ENCODE measurements at regions not wholly inside any gene's neighbourhood (a gene's known extent, or its start where the extent isn't known, plus 50 kb on each side); places are given as distances from the start of the nearest gene placed in this dataset.

DNA sequence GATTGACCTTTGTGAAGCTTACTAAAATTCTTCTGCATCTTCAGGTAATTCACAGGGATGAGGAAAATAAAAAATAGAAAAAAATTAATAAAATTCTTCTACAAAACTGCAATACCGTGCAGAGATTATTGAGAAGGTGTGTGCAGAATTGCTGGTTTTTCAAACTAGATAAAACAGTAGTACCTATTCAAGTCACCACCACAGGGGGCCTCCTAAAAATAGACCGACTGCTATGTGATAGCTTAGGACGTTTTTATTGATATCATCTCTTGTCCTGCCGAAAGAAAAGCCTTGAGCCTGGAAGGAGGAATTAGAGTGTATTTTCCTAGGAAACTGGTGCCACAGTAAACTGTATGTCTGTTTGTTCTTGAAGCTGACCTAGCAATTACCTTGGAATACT lies 325.9 kb downstream of the ZFHX3 start:
- no peaks in the 10 kb centered on the region for H3K36me3 ChIP-seq
- DNase-seq (no peak), ATAC-seq (no peak)
- no peaks in the 10 kb centered on the region for H3K9me3 ChIP-seq
- no peaks in the 10 kb centered on the region for H3K27me3 ChIP-seq
- no peak overlapping the region for H3K27ac ChIP-seq
- H3K4me3 ChIP-seq = no peak overlapping the region
- intact Hi-C loops (cut with DNase I) = no loop called here
- no peak for TF ChIP-seq CTCF (IDR thresholded peaks at IDR 0.05)
- H3K4me1 ChIP-seq = no peaks in the 10 kb centered on the region

- Histone ChIP-seq H3K27ac (no peak overlapping the region), H3K4me3 (no peak overlapping the region), H3K4me1 (no peaks in the 10 kb centered on the region), H3K36me3 (no peaks in the 10 kb centered on the region), H3K9me3 (peaks cover 11% of the 10 kb centered on the region), H3K27me3 (no peaks in the 10 kb centered on the region)
- no peak for DNase-seq
- no peak for ATAC-seq
- intact Hi-C loops (cut with DNase I) = no loop called here
- TF ChIP-seq CTCF (IDR thresholded peaks at IDR 0.05) = no peak
These were observed 332.7 kb downstream of the ZFHX3 start for GRCh38 chr16:72715267-72715666.

DNA sequence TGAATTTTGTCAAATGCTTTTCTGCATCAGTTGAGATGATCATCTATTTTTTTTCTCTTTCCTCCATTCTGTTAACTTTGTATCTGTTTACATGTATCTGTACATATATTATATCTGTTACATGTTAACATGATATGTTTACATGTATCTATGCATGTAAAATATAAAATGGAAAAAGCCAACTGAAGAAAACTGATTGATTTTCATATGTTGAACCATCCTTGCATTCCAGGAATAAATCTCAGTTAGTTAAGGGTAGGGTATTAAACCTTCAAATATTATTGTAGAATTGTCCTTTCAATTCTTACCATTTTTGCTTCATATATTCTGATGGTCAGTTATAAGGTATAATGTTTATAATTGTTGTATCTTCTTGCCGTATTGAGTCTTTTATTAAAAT lies 336.1 kb downstream of the ZFHX3 start:
- no peak for TF ChIP-seq CTCF (IDR thresholded peaks at IDR 0.05)
- DNase-seq = no peak
- intact Hi-C loops (cut with DNase I) = no loop called here
- no peak for ATAC-seq
- Histone ChIP-seq H3K36me3 (no peaks in the 10 kb centered on the region), H3K4me3 (no peak overlapping the region), H3K9me3 (peaks cover 20% of the 10 kb centered on the region), H3K4me1 (no peaks in the 10 kb centered on the region), H3K27ac (no peak overlapping the region), H3K27me3 (no peaks in the 10 kb centered on the region)

DNA sequence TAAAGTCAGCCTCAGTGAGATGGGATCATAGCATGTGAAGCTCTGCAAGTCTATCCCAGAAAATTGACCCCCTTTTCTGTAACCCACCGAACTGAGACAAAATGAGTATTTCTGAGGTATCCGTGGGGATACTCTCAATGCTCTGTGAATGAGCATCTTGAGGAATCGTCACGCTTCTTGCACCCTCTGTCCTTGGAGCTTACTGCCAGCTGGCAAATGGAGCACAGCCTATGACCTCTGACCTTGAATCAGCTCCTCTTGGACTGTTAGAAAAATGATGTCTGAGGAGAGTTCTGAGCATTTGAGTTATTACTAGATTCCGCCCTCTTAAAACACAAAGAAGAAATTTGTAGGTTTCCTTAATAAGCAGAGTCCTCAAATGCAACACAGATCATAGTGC lies 342.1 kb downstream of the ZFHX3 start:
- no peak overlapping the region for H3K4me3 ChIP-seq
- H3K27ac ChIP-seq = no peak overlapping the region
- no peak for TF ChIP-seq CTCF (IDR thresholded peaks at IDR 0.05)
- peaks cover 9% of the 10 kb centered on the region for H3K9me3 ChIP-seq
- DNase-seq (no peak), ATAC-seq (no peak)
- no peaks in the 10 kb centered on the region for H3K36me3 ChIP-seq
- intact Hi-C loops (cut with DNase I) = no loop called here
- no peaks in the 10 kb centered on the region for H3K4me1 ChIP-seq
- H3K27me3 ChIP-seq = no peaks in the 10 kb centered on the region

- H3K9me3 ChIP-seq = peaks cover 6% of the 10 kb centered on the region
- no peak overlapping the region for H3K27ac ChIP-seq
- no peak overlapping the region for H3K4me3 ChIP-seq
- DNase-seq (no peak), ATAC-seq (no peak)
- TF ChIP-seq CTCF (IDR thresholded peaks at IDR 0.05) = no peak
- H3K36me3 ChIP-seq = no peaks in the 10 kb centered on the region
- H3K4me1 ChIP-seq = no peaks in the 10 kb centered on the region
- intact Hi-C loops (cut with DNase I) = no loop called here
- no peaks in the 10 kb centered on the region for H3K27me3 ChIP-seq
These were observed 343.1 kb downstream of the ZFHX3 start for GRCh38 chr16:72704746-72705372.

- TF ChIP-seq CTCF (IDR thresholded peaks at IDR 0.05) = no peak
- intact Hi-C loops (cut with DNase I) = no loop called here
- no peak for DNase-seq
- Histone ChIP-seq H3K4me1 (no peaks in the 10 kb centered on the region), H3K27ac (no peak overlapping the region), H3K36me3 (no peaks in the 10 kb centered on the region), H3K27me3 (no peaks in the 10 kb centered on the region), H3K9me3 (no peaks in the 10 kb centered on the region), H3K4me3 (no peak overlapping the region)
- no peak for ATAC-seq
These were observed 358.1 kb downstream of the ZFHX3 start for GRCh38 chr16:72689851-72690250.
